HG02973 (cell line): ENCODE measurements at regions not wholly inside any gene's neighbourhood (a gene's known extent, or its start where the extent isn't known, plus 50 kb on each side); places are given as distances from the start of the nearest gene placed in this dataset.

Experiments used
- ATAC-seq: cut with Tn5 transposase; IDR thresholded peaks from one replicate; pipeline ENCODE4 v1.9.1; 2021; ENCODE audit warnings: moderate library complexity; ENCODE audit not compliant: unreplicated experiment

DNA sequence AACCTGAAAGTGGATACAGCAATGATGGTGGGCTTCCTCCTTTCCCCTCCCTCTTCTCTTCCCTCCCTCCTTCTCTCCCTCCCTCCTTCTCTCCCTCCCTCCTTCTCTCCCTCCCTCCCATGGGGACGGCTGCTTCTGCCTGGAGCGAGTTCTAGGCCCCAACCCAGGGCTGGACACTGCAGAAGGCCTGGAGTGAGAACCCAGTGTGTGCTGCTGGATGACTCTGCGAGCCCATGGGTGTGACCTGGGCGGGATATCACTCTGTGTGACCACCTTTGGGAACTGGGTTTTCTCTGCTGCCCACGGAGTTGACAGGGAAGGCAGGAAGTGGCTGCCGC, 242.6 kb upstream of the GSE1 start:
- no peak for ATAC-seq

DNA sequence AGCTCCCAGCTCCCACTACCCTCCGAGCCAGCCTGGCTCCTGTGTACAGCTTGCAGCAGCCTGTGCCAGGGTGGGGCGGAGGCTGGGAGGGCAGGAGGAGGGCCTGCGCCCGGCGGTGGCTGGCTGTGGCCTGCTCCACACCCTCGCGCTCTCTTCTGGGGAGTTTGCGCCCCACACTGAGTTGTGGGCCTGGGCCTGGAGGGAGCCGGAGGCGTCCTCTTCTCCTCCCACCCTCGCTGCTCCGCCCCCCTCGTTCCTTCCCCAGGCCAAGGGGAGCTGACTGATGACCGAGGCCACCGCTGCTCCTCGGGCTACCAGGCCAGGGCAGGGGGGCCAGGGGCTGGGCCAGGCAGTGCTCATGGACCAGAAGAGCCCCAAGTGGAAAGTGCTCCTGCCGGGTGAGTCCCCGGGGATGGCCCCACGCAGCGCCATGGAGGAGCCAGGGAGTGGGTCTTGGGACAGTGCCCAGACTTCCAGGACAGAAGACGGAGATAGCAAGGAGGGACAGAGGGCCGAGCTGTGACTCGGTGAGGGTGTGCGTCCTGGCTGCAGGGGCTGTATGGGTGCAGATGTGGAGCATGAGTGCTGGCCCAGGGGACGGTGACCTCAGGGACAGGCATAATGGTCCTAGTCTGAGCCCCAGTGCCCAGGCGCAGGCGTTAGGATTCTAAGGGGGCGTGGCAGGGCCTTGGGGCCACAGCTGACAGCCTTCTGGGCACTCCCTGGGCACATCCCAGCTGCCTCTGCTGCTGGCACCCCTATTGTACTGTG, 242.1 kb upstream of the GSE1 start:
- ATAC-seq = no peak

DNA sequence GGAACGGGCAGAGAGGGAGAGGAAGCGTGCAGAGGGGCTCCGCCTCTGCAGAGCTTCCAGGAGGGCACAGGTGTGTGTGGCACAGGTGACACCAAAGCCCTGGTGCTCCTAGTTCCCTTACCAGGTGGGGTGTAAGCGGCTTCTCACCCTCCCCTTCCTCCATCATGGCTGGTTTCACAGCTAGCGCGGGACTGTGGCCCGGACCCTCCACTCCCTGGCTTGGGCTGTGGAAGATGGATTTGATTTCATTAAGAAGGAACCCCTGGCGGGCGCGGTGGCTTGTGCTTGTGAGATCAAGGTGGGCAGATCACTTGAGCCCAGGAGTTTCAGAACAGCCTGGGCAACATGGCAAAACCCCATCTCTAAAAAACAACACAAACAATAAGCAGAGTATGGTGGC, 241.2 kb upstream of the GSE1 start:
- no peak for ATAC-seq

DNA sequence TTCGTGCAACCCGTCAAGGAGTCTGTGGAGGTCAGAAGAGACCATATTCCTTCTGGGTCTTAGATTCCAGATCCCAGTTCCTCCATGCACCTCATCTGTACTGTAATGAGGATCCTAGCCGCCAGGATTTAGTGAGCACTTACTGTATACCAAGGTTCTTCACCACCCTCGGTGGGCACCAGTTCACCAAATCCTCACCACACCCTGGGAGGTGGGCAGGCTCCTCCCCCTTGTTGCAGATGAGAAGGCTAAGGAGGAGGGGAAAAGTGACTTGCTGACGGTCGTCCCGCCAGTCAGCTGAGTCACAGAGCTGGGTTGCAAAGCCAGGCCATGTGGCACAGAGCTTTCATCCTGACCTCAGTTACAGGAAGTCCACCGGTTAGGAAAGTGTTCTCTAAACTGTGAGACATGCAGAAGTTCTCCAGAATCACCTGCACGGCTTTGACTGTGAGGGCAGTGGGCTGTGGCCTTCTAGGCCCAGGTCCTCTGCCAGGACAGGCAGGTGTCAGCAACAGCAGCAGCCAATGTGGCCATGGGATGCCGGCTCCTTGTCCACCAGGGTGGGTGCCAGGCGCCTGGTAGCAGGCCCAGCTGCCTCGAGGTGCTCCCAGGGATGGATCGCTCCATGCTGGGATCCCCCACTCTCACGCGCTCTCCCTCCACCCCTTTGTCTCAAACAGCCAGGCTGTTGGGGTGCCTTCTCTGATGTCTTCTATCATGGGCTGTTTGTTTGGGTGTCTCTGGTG, 240.3 kb upstream of the GSE1 start:
- no peak for ATAC-seq

DNA sequence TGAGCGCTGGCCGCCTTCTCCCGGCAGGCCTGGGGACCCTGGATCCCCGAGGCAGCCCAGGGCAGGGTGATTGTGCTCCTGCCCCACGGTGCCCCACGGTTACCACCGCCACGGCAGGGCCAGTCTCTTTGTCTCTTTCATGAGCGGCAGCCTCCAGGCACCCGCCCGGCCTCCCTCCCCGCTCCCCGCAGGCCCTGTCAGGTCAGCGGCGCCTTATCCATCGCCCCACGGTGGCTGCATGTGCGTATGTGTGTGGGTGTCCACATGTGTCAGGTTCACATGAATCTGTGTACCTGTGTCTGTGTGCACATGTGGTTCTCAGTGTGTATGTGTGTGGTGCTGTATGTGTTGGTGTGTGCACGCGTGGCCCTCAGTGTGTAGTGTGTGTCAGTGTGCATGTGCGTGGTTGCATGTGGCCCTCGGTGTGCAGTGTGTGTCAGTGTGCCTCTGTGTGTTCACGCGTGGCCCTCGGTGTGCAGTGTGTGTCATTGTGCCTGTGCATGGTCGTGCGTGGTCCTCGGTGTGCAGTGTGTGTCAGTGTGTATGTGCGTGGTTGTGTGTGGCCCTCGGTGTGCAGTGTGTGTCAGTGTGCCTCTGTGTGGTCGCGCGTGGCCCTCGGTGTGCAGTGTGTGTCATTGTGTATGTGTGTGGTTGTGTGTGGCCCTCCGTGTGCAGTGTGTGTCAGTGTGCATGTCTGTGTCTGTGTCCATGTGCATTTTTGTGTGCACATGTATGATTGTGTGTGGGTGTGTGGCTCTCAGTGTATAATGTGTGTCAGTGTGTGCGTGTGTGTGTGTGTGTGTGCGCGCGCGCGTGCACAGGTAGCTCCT, 239.2 kb upstream of the GSE1 start:
- ATAC-seq = no peak

DNA sequence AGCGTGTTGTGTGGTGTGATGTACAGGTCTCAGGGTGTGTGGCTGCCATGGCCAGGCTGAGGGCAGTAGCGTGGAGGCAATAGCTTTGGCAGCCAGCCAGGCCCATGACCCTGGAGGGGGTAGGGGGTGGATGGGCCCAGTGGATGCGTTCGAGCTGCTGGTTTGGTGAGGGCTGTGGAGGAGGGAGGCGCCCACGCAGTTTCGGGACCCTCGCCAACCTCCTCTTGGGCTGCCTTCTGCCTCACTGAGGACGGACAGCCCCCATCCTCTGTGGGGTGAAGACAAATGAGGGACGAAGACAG, 238.6 kb upstream of the GSE1 start:
- ATAC-seq = no peak

DNA sequence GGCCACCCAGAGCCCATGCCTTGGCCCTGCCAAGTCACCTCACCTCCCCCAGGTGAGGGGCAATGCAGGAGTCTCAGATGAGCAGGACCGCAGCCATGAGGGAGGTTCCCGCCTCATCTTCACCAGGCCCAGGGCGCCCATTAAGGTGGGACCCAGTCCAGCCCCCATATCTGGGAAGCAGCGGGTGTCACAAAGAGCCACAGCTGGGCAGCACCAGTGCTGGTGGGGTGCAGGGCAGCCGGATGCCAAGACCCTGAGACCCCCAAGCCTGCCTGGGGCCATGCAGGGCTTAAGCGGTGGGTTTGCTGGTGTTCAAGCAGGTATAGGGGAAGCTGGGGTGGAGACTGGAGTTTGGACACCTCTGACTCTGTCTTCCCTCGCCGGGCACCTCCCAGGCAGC, 237.8 kb upstream of the GSE1 start:
- ATAC-seq = no peak

DNA sequence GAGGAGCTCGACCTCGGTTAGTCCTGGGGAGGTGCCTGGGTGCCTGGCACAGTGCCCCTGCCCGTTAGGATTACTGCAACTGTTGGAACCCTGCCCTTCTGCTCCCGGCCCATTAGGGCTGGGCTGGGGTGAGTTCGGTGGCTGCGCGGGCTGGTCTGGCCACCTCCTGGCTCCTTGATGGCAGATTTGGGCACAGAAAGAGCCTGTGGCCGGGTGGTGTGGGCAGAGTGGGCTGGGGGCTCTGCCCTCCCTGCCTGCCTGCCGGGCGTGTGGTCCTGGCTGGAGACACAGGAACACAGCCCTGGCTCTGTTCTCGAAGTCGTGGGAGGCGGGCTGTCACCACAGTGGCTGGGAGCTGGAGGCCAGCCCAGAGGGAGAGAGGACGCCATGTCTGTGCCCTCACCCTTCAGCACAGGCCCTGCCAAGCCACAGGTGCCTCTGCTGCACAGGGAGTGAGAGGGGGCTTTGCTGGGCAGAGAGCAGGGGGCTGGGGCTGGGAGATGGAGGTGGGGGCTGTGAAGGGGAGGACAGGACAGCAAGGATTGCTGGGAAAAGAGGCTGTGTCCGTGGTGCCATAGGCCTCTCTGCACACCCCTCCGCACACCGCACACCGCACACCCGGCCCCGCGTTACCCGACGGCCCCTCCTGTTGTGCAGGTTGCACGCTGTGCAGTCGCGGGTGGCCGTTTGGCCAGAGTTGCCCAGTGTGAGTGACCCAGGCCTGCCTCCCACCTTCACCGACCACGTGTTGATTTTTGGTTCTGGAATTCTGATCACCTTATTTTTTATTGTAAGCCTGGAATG, 236.6 kb upstream of the GSE1 start:
- no peak for ATAC-seq

DNA sequence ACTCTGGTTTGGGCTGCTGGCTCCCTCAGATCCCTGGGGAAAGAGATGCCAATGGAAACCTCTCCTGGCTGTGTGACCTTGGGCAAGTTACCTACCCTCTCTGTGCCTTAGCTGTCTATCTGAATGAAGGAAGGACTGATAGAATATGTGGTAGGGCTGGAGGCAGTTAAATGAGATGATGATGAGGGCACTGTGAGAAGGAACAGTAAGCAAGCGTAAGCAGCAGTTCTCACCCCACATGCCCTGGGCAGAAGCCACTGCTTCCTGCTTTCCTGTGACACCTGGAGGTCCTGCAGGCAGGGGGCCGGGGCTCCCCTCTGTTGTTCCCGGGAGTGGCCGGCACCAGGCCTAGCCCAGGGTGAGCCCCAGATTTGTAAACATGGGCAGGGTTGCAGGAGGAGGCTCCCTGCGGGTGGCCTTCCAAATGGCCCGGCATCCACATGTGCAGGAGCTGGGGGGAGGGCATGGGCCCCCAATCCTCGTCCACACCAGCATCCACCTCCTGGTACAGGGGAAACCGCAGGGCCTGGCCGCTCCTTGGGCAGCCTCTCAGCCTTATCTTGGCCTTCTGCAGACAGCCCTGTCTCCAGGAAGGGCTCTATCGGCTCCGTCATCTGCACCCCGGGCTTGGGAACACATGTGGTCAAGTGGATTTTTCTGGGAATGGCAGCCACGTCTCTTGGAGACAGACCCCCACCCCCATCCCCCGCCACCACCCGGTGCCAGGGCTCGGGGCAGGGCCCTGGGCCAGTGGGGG, 235.6 kb upstream of the GSE1 start:
- ATAC-seq = no peak

DNA sequence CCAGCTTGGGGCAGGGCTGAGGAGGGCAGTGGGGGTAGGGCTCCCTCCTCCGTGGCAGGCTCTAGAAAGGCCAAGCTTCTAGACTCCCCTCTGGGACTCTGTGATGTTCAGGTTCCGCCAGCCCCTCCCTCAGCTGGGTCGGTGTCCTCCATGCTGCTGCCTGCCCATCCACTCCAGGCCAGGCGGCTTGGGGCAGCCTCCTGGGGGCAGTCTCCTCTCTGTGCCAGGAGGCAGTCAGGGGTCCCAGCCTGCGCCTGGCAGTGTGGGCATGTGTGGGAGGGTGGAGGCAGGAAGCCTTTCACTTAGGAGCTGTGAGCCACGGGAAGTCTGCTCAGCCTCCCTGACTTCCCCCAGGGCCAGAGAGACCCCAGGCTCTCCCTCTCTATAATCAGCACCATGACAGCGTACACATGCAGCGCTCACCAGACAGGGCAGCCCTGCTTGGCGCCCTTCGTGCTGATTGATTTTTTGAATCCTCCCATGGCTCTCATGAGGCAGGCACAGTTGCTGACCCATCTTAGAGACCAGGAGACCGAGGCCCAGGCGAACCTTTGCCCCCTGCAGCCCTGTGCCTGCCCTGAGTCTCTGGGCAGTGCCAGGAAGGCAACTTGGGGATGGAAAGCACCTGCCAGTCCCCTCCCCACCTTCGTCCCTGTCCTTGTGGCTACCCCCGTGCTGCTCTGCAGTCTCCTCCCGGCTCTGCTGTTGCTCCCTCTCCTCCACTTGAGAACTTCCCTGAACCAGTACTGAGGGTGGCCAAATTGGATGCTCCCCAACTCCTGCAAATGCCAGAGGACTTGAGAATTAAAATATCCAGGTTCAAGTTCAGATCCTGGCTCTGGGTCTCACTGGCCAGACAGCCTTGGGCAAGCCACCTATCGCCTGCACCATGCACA, 234.7 kb upstream of the GSE1 start:
- ATAC-seq = no peak

DNA sequence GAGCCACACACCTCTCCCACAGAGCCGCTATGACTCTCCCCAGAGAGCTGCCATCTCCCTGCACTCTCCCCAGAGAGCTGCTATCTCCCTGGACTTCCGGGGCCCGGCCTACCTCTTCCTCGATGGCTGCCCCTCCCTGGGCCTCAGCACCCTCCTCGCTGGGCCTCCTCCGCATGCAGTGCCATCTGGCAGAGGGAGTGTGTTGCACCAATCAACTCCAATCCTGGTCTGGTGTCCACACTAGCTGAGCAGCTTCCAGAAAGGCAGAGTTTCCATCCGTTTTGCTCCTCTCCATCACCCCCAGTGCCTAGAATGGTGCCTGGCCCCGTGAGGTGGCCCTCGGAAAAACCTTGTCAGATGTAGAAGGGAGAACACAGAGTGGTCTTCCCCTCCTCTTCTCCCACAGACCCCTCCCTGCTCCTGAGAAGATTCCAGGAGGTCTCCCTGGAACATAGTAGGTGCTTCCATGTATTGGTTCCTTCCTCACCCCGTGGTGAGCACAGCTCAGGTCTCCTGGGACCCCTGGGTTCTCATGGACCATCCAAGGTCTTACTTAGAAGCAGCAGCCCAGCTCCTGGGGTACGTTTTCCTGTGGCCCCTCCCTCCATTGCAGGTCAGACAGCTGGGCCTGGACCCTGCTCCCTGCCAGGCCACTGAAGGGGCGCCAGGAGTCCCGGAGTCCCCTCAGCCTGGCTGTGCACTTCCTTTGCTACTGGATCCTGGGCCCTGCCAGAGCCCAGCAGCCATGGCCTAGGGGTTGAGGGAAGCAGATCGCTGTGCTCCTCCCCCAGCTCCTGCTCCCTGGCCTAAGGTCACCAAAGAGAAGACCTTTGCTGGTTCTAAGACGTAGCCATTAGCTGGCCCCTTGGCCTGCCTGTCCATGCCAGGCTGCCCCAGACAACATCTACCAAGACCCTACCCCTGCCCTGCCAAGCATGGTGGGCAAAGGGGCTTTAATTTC, 233.8 kb upstream of the GSE1 start:
- ATAC-seq = no peak

DNA sequence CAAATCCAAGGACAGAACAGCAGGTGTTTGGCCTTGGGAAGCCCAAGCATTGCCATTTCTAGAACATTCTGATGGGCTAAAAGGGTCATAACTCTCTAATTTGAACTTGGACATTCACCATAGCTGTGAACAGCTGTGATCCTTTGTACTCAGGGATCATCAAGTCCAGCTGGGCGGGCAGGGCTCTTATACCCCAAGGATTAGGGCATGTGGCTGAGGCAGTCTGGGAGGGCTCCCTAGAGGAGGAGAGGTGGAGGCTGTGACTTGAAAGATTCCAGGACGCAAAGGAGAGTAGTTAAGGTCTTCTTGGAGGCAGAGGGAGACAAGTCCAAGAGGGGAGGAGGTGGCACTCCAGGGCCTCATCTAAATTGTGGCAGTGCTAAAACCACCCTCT, 233.1 kb upstream of the GSE1 start:
- ATAC-seq = no peak

DNA sequence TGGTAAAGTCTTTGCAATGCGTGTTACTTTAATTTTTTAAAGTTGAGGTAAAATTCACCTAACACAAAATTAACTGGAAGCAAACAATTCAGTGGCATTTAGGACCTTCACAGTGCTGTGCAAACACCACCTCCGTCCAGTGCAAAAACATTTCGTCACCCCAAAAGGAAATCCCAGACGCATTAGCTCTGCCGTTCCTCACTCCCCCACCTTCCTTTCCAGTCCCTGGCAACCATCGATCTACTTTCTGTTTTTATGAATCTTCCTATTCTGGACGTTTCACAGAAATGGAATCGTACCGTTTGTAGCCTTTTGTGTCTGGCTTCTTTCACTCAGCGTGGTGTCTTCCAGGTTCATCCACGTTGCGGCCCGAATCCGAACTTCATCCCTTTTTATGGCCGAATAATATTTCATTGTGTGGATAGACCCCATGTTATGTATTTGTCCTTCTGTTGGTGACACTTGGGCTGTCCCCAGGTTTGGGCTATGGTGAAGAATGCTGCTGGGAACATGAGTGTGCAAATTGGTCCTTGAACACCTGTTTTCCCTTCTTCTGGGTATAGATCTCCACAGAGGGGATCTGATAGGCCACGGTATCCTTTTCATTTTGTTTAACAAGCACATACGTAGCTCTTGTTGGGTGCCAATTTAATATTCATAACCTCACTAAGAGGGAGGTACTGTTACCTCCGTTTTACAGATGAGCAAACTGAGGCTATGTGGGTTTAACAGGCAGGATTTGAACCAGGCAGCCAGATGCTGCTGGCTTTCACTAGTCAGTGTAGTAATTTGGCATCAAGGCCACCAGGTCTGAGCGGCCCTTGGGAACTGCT, 232.0 kb upstream of the GSE1 start:
- ATAC-seq = no peak

DNA sequence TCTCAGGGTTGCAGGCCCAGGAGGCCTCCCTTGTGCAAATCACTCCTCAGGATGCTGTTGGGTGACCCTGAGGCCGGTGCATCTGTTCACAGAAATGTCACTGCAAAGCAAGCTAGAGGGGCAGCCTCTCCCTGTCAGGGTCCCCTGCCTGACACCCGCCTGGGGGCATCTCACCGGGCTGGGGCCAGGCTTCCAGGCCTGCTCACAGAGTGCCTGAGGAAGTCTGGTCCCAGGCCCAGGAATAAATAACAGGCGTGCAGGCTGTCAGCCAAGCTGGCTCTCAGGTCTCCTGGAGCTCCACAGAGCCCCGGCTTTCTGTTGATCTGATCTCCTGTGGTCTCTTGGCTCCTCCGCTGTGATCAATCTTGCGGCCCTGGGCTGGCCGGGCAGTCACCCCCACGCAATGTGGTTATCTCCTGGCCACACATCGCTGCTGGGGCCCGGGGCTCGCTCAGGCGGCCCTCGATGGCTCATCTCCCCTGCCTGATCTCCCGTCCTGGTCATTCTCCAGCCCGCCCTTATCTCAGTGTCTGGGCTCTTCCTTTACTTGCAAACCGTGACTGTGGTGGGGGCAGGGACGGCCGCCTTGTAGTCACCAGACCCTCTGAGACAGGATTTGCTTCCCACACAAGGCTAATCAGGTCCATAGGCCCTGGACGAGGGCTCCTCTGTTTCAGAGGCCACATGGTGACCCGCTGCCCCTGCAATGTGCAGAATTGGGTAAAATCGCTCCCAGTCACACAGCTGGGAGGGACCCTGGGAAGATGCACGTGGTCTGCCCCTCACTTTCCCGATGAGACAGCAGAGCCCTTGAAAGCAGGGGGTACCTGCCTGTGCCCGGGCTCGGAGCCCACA, 231.2 kb upstream of the GSE1 start:
- ATAC-seq = no peak

DNA sequence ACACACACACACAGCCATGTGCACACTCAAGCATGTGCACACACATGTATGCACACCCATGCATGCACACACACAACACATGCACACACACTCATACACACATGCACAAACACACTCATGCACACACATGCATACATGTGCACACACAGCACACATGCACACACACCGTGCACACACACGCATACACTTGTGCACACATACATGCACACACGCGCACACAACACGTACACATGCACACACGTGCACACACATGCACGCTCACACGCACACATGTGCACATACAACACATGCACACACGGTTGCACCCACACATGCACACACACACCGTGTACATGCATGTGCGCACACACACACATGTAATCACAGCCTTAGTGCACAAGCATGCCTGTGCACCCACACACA, 230.4 kb upstream of the GSE1 start:
- no peak for ATAC-seq
